GM19035 (cell line): ENCODE measurements at regions not wholly inside any gene's neighbourhood (a gene's known extent, or its start where the extent isn't known, plus 50 kb on each side); places are given as distances from the start of the nearest gene placed in this dataset.

Experiments used
- ATAC-seq: cut with Tn5 transposase; IDR thresholded peaks from one replicate; pipeline ENCODE4 v1.9.1; 2021; ENCODE audit not compliant: unreplicated experiment

DNA sequence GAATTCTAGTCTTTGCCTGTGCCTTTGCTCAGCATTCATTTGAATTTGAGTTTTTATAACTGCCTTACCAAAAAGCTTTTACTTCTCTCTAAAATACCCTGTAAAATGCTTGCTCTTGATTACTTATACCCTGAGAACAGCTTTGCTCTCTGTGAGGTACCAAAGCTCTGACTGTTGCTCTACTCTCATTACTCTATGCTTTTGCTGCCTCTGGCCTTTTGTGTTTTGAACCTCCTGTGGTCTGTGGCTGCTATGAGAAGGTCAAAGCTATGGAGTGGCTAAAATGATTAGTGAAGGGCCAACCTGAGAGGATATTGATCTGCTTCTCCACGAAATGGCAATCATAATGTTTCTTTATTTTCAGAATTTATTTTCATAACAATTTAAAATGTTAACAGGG, 375.6 kb upstream of the IMPG1 start:
- ATAC-seq: no peak

DNA sequence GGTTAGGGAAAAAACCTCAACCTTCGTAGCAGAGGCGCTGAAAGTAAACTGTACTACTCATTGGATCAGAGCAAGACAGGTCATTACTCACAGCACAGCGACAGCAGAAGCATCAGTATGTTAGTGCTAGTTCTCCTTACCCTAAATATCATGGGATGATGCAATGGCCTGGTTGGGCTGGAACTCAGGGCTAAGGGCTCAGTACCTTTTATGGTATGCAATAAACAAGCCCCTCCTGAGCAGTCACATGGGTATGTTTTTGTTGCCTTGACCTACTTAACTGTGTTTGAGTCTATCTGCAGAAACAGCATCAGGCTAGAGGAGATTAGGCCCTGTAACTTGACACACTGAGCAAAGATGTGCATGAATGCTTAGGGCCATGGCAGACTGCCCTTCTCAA, 369.4 kb upstream of the IMPG1 start:
- ATAC-seq: no peak

GRCh38 chr6:76439811-76440210, 367.3 kb upstream of the IMPG1 start:
- ATAC-seq: no peak

- ATAC-seq: no peak
Measured at GRCh38 chr6:76438768-76439167, 366.3 kb upstream of the IMPG1 start.

DNA sequence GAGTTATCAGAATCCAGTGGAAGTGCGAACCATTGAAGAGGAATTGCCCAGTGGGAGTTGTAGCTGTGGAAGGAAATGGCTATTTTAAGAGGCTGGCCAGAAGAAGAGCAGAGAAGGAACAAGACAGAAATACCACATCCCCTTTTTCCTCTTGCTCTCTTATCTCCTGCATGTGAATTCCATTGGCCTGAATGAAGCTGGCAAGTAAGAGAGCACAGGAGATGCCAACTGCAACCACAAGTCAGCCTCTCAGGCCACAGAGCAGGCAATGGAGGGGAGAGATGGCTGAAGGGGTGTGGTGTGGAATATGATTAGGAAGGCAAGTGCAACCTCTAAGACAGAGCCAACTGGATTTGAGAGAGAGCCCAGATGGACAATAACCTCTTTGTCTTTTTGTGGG, 362.7 kb upstream of the IMPG1 start:
- ATAC-seq: no peak

DNA sequence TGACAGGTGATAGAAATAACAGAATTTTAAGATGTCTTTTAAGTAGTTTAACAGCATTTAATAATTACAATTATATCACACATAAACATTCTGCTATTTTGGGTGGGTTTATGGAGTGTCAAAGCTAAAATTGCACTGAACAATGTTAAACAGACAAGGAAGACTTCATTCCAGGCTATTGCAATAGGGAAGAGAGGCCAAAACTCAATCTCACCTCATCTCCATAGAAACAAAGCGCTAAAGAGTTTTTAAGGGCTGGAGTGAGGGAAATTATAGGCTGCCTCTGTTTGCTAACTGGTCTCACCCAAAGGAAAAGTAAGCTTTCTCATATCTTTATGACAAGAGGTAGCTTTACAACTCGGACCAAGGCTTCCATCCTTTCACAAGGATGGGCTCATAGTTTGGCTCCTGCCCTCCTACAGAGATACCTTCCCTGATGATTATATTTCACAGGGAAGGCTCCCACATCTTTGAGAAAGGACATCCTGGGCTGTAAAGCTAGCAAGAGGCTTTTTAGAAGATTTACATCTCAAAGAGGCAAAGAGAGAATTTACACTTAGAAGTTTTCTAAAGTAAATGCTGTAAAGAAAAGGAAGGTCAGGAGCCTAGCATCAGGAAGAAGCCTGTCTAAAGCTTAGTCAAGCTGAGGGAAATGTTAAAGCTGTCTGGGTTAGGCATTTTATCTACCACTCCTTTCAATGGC, 350.2 kb upstream of the IMPG1 start:
- no peak for ATAC-seq

DNA sequence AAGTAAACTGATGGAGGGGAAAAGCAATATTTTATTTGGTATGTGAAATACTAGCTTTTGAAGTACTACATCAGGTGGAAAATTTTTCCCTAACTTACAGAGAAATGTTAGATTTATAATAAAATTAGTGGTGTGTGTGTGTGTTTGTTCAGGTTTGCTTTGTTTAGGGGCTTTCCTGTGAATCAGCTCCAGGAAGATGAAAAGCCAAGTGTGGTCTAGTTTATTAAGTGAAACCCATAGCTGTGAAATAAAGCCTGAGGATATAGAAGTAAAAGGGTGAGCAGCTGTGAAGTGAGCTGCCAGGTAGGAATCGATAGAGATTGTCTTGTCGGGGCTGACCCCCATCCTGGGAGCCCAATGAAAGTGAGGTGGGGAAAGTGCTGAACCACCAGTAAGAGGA, 347.6 kb upstream of the IMPG1 start:
- no peak for ATAC-seq

DNA sequence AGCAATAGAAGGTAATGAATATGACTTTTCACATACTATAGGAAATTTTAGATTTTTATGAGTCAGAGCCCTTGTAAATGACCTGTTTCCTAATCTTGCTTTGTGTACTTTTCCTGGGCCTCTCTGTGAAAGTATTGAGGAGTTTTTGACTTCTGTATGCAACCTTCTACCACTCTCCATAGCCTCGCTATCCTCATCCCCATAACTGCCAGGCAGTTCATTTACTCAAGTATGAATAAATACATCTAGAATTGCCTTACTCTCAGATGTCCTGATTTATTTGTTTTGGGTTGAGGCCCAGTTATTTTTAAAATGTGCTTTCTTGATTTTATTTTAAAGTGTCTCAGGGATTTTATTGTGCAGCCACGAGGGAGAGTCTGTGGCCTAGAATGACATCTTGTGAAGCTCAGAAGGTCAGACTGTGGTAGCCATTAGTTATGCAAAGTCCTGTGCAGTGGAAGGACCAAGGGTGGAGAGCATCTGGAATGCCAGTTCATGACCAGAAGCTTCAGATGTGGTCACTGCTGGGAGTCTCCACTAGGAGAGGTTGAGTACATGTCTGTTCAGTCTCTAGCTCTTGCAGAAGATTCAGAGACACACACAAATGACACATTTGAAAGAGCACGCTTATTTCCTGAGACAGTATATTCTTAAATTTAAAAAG, 346.2 kb upstream of the IMPG1 start:
- ATAC-seq: no peak

DNA sequence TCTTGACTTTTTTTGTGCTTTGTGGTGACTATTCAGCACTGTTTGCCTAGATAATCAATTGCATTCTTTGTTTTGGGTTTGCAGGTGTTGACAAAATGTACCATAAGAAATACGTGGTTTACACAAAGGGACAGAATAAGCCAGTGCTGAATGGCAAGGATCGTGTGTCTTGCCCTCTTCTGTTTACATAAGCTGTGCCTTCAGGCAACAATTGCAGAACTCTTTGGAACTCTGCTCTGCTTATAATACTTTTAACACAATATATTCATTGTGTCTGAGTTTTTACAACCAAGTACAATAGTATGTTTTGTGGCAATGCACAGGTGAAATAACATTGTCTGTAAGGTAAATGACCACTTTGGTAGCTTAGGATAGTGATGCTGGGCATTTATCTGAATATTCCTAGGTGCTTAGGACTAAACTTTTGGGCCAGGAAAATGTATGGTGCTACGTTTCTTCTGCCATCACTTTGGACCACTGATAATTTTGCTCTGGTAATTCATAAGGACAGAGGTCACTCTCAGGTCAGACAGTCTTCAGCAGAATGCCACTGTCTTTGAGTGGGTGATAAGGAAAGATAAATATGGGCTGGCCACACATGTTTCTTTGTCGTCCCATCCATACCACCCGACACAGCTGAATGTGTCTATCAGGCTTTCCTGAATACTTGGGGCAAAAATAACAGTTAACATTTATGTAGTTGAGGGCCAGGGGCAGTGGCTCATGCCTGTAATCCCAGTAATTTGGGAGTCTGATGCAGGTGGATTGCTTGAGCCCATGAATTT, 344.6 kb upstream of the IMPG1 start:
- no peak for ATAC-seq

DNA sequence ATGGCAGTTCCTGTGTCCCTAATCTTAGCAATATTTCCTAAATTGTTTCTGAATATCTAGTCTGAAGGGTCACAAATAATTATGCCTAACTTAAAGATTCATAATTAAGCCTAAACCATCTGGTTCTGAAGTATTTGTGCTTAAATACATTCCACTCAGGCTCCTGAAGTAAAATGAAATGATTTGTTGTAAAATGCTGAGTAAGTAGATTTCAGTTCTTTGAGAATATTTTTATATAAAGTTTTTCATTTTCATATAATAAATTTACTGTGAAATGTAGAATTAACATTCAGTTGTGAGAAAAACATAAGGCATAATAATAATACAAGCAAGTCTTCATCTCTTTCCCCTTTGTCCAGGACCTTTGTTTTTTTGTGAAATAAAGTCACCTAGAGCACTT, 330.6 kb upstream of the IMPG1 start:
- no peak for ATAC-seq

- ATAC-seq: no peak
Measured at GRCh38 chr6:76397966-76398365, 325.5 kb upstream of the IMPG1 start.

DNA sequence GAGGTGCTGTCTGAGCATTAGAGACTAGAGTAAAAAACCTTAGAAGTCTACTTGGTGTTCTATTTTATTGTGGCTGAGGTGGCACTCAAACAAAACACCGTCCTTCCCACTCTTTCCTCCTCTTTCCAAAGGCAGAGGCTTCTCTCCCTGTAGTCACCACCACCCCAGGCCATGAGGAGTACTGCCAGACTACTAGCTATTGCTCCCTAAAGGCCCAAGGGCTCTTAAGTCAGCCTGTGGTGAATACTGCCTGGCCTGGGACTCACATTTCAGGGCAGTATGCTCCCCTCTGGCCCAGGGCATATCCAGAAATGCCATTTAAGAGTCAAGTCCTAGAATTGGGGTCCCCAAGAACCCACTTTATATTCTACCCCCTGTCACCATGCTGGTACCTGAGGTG, 309.7 kb upstream of the IMPG1 start:
- no peak for ATAC-seq

- ATAC-seq: no peak
Measured at GRCh38 chr6:76381612-76382011, 309.1 kb upstream of the IMPG1 start.

DNA sequence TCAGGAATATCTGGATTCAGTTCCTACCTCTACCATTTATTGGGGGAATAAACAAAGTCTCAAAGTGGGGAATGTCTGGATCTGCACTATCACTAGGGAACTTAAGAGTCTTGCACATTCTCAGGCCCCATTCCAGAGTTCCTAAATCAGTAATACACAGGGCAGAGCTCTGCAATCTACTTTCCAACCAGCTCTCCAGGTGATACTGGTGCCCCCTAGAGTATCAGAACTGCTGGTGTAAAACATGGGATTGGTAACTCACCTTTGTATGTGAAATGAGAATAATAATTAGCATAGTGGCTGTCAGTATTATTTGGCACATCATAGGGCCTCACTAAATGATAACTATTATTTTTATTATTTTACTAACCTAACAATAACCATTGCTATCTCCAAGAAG, 278.8 kb upstream of the IMPG1 start:
- ATAC-seq: no peak

GRCh38 chr6:76347539-76347938, 275.1 kb upstream of the IMPG1 start:
- ATAC-seq: no peak

DNA sequence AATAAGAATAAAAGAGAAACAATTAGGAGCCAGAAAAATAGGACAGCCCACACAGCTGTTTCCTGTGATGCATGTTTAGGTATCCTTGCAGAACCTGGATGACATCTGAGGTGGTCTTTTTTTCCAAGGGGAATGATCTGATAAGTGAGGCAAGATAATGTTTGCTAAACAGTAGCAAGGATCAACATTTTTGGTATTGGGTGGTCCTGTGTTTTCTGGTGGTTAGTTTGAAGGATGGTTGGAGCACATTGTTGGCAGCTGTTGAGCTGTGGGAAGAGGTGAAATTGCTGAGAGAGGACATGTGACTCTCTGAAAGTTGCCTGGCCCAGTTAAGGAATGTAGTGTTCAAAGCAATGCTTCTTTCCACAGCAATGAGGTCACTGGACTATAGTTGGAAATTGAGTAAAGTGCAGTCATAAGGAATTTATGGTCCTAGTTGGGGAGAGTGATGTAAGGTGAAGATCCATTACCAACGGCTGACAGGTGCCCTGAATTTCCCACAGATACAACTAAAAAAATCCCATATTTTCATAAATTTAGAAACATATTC, 270.2 kb upstream of the IMPG1 start:
- ATAC-seq: no peak

GRCh38 chr6:76330031-76330430, 257.6 kb upstream of the IMPG1 start:
- ATAC-seq: no peak

DNA sequence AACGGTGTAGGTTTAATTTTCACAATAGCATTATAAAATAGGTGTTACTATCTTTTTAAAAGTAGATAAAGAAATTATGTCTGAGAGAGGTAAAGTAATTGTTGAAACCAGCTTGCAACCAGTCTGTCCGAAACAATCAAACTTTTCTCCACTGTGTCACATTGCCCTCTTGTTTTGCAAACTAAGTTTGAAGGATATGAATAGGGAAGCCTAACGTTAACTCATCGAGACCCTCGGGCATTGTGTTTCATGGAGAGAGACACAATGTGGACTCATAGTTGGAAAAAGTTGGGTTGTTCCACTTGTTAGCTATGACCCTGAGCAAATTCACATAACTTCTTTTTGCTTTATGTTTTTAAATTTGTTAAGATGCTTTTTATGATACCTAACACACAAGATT, 254.4 kb upstream of the IMPG1 start:
- ATAC-seq: no peak
